Activated gamma-delta T cell (primary cell): ENCODE measurements at regions not wholly inside any gene's neighbourhood (a gene's known extent, or its start where the extent isn't known, plus 50 kb on each side); places are given as distances from the start of the nearest gene placed in this dataset.

Source experiments
- DNase-seq: peaks from one replicate; lab custom pipeline; 2025; lab: John Stamatoyannopoulos, UW

GRCh38 chr2:64196963-64197362, 52.7 kb upstream of the PELI1 start:
- DNase-seq: no peak

- DNase-seq: no peak
Observed at GRCh38 chr2:64201151-64201550, 56.9 kb upstream of the PELI1 start.

- no peak for DNase-seq
Observed at GRCh38 chr2:64202206-64202845, 58.1 kb upstream of the PELI1 start.

- DNase-seq: no peak
Observed at GRCh38 chr2:64203131-64203857, 59.1 kb upstream of the PELI1 start.

GRCh38 chr2:64203858-64204632, 59.8 kb upstream of the PELI1 start:
- DNase-seq: no peak

- no peak for DNase-seq
Observed at GRCh38 chr2:64204703-64205102, 60.5 kb upstream of the PELI1 start.

GRCh38 chr2:64205415-64205814, 61.2 kb upstream of the PELI1 start:
- no peak for DNase-seq

- DNase-seq: no peak
Observed at GRCh38 chr2:64207573-64207972, 63.4 kb upstream of the PELI1 start.

GRCh38 chr2:64210816-64211215, 66.6 kb upstream of the PELI1 start:
- DNase-seq: no peak

- DNase-seq: no peak
Observed at GRCh38 chr2:64211276-64211921, 67.2 kb upstream of the PELI1 start.

GRCh38 chr2:64212346-64212745, 68.1 kb upstream of the PELI1 start:
- no peak for DNase-seq

- DNase-seq: no peak
Observed at GRCh38 chr2:64212801-64213321, 68.6 kb upstream of the PELI1 start.

GRCh38 chr2:64213532-64214275, 69.5 kb upstream of the PELI1 start:
- no peak for DNase-seq

- no peak for DNase-seq
Observed at GRCh38 chr2:64214281-64215115, 70.3 kb upstream of the PELI1 start.

GRCh38 chr2:64217198-64217869, 73.1 kb upstream of the PELI1 start:
- no peak for DNase-seq

GRCh38 chr2:64218137-64218802, 74.0 kb upstream of the PELI1 start:
- DNase-seq: no peak

- no peak for DNase-seq
Observed at GRCh38 chr2:64219149-64219548, 74.9 kb upstream of the PELI1 start.

GRCh38 chr2:64220265-64220664, 76.0 kb upstream of the PELI1 start:
- DNase-seq: no peak

GRCh38 chr2:64220894-64221617, 76.8 kb upstream of the PELI1 start:
- no peak for DNase-seq
